ENCODE measurements at regions not wholly inside any gene's neighbourhood (a gene's known extent, or its start where the extent isn't known, plus 50 kb on each side); places are given as distances from the start of the nearest gene placed in this dataset.
"Not testable (repeated sequence)": the region's sequence is repeated elsewhere in the genome, so short reads cannot be mapped to it uniquely, and the experiment has no call there.

GRCh38 chr15:69861331-69862171 lies 236.2 kb downstream of the TLE3 start:
- FAIRE-seq (no peak), DNase-seq (ENCODE audit: extremely low spot score, insufficient read length, low read depth) (no peak)

- DNase-seq (ENCODE audit: extremely low spot score, insufficient read length, low read depth) (no peak), FAIRE-seq (no peak)
Measured at GRCh38 chr15:69862540-69862939, 235.2 kb downstream of the TLE3 start.

GRCh38 chr15:69863446-69863845 lies 234.3 kb downstream of the TLE3 start:
- no peak for DNase-seq (ENCODE audit: extremely low spot score, insufficient read length, low read depth)
- FAIRE-seq: no peak

- DNase-seq (ENCODE audit: extremely low spot score, insufficient read length, low read depth) (no peak), FAIRE-seq (no peak)
Measured at GRCh38 chr15:69865369-69865768, 232.3 kb downstream of the TLE3 start.

GRCh38 chr15:69868756-69869155 lies 229.0 kb downstream of the TLE3 start:
- FAIRE-seq: no peak
- no peak for DNase-seq (ENCODE audit: extremely low spot score, insufficient read length, low read depth)

- no peak for FAIRE-seq
- DNase-seq (ENCODE audit: extremely low spot score, insufficient read length, low read depth): no peak
Measured at GRCh38 chr15:69869291-69869690, 228.4 kb downstream of the TLE3 start.

GRCh38 chr15:69869881-69870505 lies 227.7 kb downstream of the TLE3 start:
- FAIRE-seq (no peak), DNase-seq (ENCODE audit: extremely low spot score, insufficient read length, low read depth) (no peak)

GRCh38 chr15:69871511-69872134 lies 226.1 kb downstream of the TLE3 start:
- FAIRE-seq: no peak
- DNase-seq (ENCODE audit: extremely low spot score, insufficient read length, low read depth): no peak

GRCh38 chr15:69873807-69874206 lies 223.9 kb downstream of the TLE3 start:
- FAIRE-seq: no peak
- DNase-seq (ENCODE audit: extremely low spot score, insufficient read length, low read depth): no peak

- no peak for FAIRE-seq
Measured at GRCh38 chr15:69874321-69874720, 223.4 kb downstream of the TLE3 start.

GRCh38 chr15:69876064-69876940 lies 221.4 kb downstream of the TLE3 start:
- no peak for FAIRE-seq

More at GRCh38 chr15:69874321-69874720, 223.4 kb downstream of the TLE3 start:
- no peak for DNase-seq (ENCODE audit: extremely low spot score, insufficient read length, low read depth)

GRCh38 chr15:69879963-69880362 lies 217.8 kb downstream of the TLE3 start:
- DNase-seq (ENCODE audit: extremely low spot score, insufficient read length, low read depth); FAIRE-seq: not testable (repeated sequence)

More at GRCh38 chr15:69876064-69876940, 221.4 kb downstream of the TLE3 start:
- no peak for DNase-seq (ENCODE audit: extremely low spot score, insufficient read length, low read depth)

GRCh38 chr15:69880571-69881301 lies 217.0 kb downstream of the TLE3 start:
- FAIRE-seq (peak; percentile 66), DNase-seq (ENCODE audit: extremely low spot score, insufficient read length, low read depth) (peak; percentile 5)

GRCh38 chr15:69881302-69881670 lies 216.4 kb downstream of the TLE3 start:
- FAIRE-seq (peak; percentile 75), DNase-seq (ENCODE audit: extremely low spot score, insufficient read length, low read depth) (peak; percentile 17)

GRCh38 chr15:69881766-69882165 lies 216.0 kb downstream of the TLE3 start:
- FAIRE-seq (peak; percentile 77), DNase-seq (ENCODE audit: extremely low spot score, insufficient read length, low read depth) (peak; percentile 46)

GRCh38 chr15:69883306-69883705 lies 214.4 kb downstream of the TLE3 start:
- DNase-seq (ENCODE audit: extremely low spot score, insufficient read length, low read depth) (no peak), FAIRE-seq (no peak)

- no peak for DNase-seq (ENCODE audit: extremely low spot score, insufficient read length, low read depth)
- FAIRE-seq: no peak
Measured at GRCh38 chr15:69885173-69885955, 212.4 kb downstream of the TLE3 start.

GRCh38 chr15:69887009-69887408 lies 210.7 kb downstream of the TLE3 start:
- no peak for FAIRE-seq
- DNase-seq (ENCODE audit: extremely low spot score, insufficient read length, low read depth): no peak

GRCh38 chr15:69887553-69887952 lies 210.2 kb downstream of the TLE3 start:
- FAIRE-seq: no peak
- DNase-seq (ENCODE audit: extremely low spot score, insufficient read length, low read depth): no peak
